Mucosa of descending colon (tissue), 3 donors: ENCODE measurements at regions not wholly inside any gene's neighbourhood (a gene's known extent, or its start where the extent isn't known, plus 50 kb on each side); places are given as distances from the start of the nearest gene placed in this dataset.

Source experiments
- ATAC-seq: fragments of 200-7000 bp; cut with Tn5 transposase; one replicate; pipeline ENCODE4 v1.9.1; 2020; ENCODE audit warnings: mild to moderate bottlenecking, moderate library complexity
- DNase-seq, 3 donors: peaks; one replicate each; pipeline ENCODE4 v3.0.0-alpha.2; 2020
- H3K36me3 ChIP-seq: fragments of 200-600 bp; one replicate; pipeline ENCODE4 v1.8.0; 2021; ENCODE audit warnings: low read depth, mild to moderate bottlenecking
- H3K4me1 ChIP-seq: fragments of 200-600 bp; one replicate; pipeline ENCODE4 v1.8.0; 2021; ENCODE audit warnings: low read depth, mild to moderate bottlenecking
- H3K4me3 ChIP-seq: fragments of 200-600 bp; one replicate; pipeline ENCODE4 v1.8.0; 2021; ENCODE audit warnings: mild to moderate bottlenecking
- H3K9me3 ChIP-seq: fragments of 200-600 bp; one replicate; pipeline ENCODE4 v1.8.0; 2021; ENCODE audit warnings: mild to moderate bottlenecking
- CTCF ChIP-seq: fragments of 200-600 bp; IDR thresholded peaks from one replicate; pipeline ENCODE4 v1.8.0; 2022; ENCODE audit warnings: antibody characterized with exemption, mild to moderate bottlenecking
- intact Hi-C, 2 donors: fragments of 100-400 bp; cut with DNase I in 1 of 2; cut with micrococcal nuclease in 1 of 2; formaldehyde crosslinking; loops; one replicate each; pipeline versions ENCODE4 v1.11.0 to v1.11.1; 2022; cut with DNase I, micrococcal nuclease
- donor health status: DM: no; HTN: no; CAD: no; lungs with moderate emphysema.
- donor health status: DM: no; HTN: no; CAD: no.
- donor health status: DM: no; HTN: yes; CAD: no.

GRCh38 chr15:81569286-81570080 is 195.5 kb upstream of the TMC3 start:
- TF ChIP-seq CTCF, result no peak
- intact Hi-C loops, result no loop called here
- no peak for ATAC-seq
- Histone ChIP-seq H3K4me1 (no peaks in the 10 kb centered on the region), H3K9me3 (no peaks in the 10 kb centered on the region), H3K36me3 (no peaks in the 10 kb centered on the region), H3K4me3 (no peak overlapping the region)
- no peak for DNase-seq

GRCh38 chr15:81567924-81568323 is 193.9 kb upstream of the TMC3 start:
- intact Hi-C loops, result no loop called here
- ATAC-seq, result no peak
- TF ChIP-seq CTCF, result no peak

GRCh38 chr15:81562986-81563385 is 189.0 kb upstream of the TMC3 start:
- Histone ChIP-seq H3K36me3 (no peaks in the 10 kb centered on the region), H3K4me1 (no peaks in the 10 kb centered on the region), H3K9me3 (no peaks in the 10 kb centered on the region), H3K4me3 (no peak overlapping the region)
- no peak for TF ChIP-seq CTCF
- intact Hi-C loops, result no loop called here
- DNase-seq, result no peak
- ATAC-seq, result no peak

More at GRCh38 chr15:81567924-81568323, 193.9 kb upstream of the TMC3 start:
- DNase-seq, result no peak
- Histone ChIP-seq H3K36me3 (no peaks in the 10 kb centered on the region), H3K4me1 (no peaks in the 10 kb centered on the region), H3K4me3 (no peak overlapping the region), H3K9me3 (no peaks in the 10 kb centered on the region)

GRCh38 chr15:81560405-81560804 is 186.4 kb upstream of the TMC3 start:
- Histone ChIP-seq H3K4me3 (no peak overlapping the region), H3K9me3 (no peaks in the 10 kb centered on the region), H3K4me1 (no peaks in the 10 kb centered on the region), H3K36me3 (no peaks in the 10 kb centered on the region)
- no peak for TF ChIP-seq CTCF
- DNase-seq (no peak), ATAC-seq (no peak)
- intact Hi-C loops, result no loop called here

GRCh38 chr15:81558056-81558455 is 184.0 kb upstream of the TMC3 start:
- Histone ChIP-seq H3K9me3 (no peaks in the 10 kb centered on the region), H3K36me3 (no peaks in the 10 kb centered on the region), H3K4me3 (no peak overlapping the region), H3K4me1 (no peaks in the 10 kb centered on the region)
- intact Hi-C loops, result no loop called here
- ATAC-seq (no peak), DNase-seq (no peak)
- TF ChIP-seq CTCF, result no peak

- intact Hi-C loops, result no loop called here
- no peak for TF ChIP-seq CTCF
- H3K4me1 ChIP-seq, result no peaks in the 10 kb centered on the region
- H3K4me3 ChIP-seq, result no peak overlapping the region
- ATAC-seq (no peak), DNase-seq (no peak)
- no peaks in the 10 kb centered on the region for H3K9me3 ChIP-seq
- no peaks in the 10 kb centered on the region for H3K36me3 ChIP-seq
Observed at GRCh38 chr15:81555346-81555745, 181.3 kb upstream of the TMC3 start.
